SIG-M5 treated with dmso at 0.1 percent for 504 hours (cell line): ENCODE measurements at regions not wholly inside any gene's neighbourhood (a gene's known extent, or its start where the extent isn't known, plus 50 kb on each side); places are given as distances from the start of the nearest gene placed in this dataset.
A peak's percentile ranks its signal among the peaks of the same experiment; 100 is the strongest.
"Not testable (repeated sequence)": the region's sequence is repeated elsewhere in the genome, so short reads cannot be mapped to it uniquely, and the experiment has no call there.

Experiments
- DNase-seq: peaks from one replicate; lab custom pipeline; 2025; ENCODE audit not compliant: unreplicated experiment; lab: John Stamatoyannopoulos, UW

GRCh38 chr1:224791362-224791941 is 138.0 kb upstream of the DNAH14 start:
- peak; percentile 68 for DNase-seq

GRCh38 chr1:224795591-224795990 is 133.9 kb upstream of the DNAH14 start:
- DNase-seq, result no peak

- no peak for DNase-seq
Measured at GRCh38 chr1:224799083-224799482, 130.4 kb upstream of the DNAH14 start.

GRCh38 chr1:224800486-224801119 is 128.9 kb upstream of the DNAH14 start:
- DNase-seq, result no peak

- no peak for DNase-seq
Measured at GRCh38 chr1:224801844-224802490, 127.5 kb upstream of the DNAH14 start.

- DNase-seq, result no peak
Measured at GRCh38 chr1:224802617-224803016, 126.9 kb upstream of the DNAH14 start.

- DNase-seq, result no peak
Measured at GRCh38 chr1:224804220-224804619, 125.3 kb upstream of the DNAH14 start.

- no peak for DNase-seq
Measured at GRCh38 chr1:224805889-224806288, 123.6 kb upstream of the DNAH14 start.

GRCh38 chr1:224809137-224809536 is 120.3 kb upstream of the DNAH14 start:
- no peak for DNase-seq

GRCh38 chr1:224809613-224810012 is 119.9 kb upstream of the DNAH14 start:
- DNase-seq, result no peak

- no peak for DNase-seq
Measured at GRCh38 chr1:224811564-224811963, 117.9 kb upstream of the DNAH14 start.

GRCh38 chr1:224815647-224816046 is 113.8 kb upstream of the DNAH14 start:
- DNase-seq, result no peak

GRCh38 chr1:224816062-224816461 is 113.4 kb upstream of the DNAH14 start:
- no peak for DNase-seq

GRCh38 chr1:224817382-224817781 is 112.1 kb upstream of the DNAH14 start:
- DNase-seq, result no peak

- no peak for DNase-seq
Measured at GRCh38 chr1:224819861-224820260, 109.6 kb upstream of the DNAH14 start.

GRCh38 chr1:224820341-224820740 is 109.1 kb upstream of the DNAH14 start:
- DNase-seq, result no peak

GRCh38 chr1:224821751-224822150 is 107.7 kb upstream of the DNAH14 start:
- DNase-seq, result not testable (repeated sequence)

- no peak for DNase-seq
Measured at GRCh38 chr1:224825525-224826000, 103.9 kb upstream of the DNAH14 start.

- no peak for DNase-seq
Measured at GRCh38 chr1:224828691-224829090, 100.8 kb upstream of the DNAH14 start.

GRCh38 chr1:224831501-224831900 is 98.0 kb upstream of the DNAH14 start:
- no peak for DNase-seq

- DNase-seq, result not testable (repeated sequence)
Measured at GRCh38 chr1:224839648-224840300, 89.7 kb upstream of the DNAH14 start.

GRCh38 chr1:224841803-224842202 is 87.7 kb upstream of the DNAH14 start:
- not testable (repeated sequence) for DNase-seq
